Esophagus muscularis mucosa (tissue), 4 donors: ENCODE measurements at regions not wholly inside any gene's neighbourhood (a gene's known extent, or its start where the extent isn't known, plus 50 kb on each side); places are given as distances from the start of the nearest gene placed in this dataset.

Source experiments
- DNase-seq: peaks from one replicate; pipeline ENCODE4 v3.0.0-alpha.2; 2017; ENCODE audit errors: extremely low spot score
- H3K27ac ChIP-seq, 4 donors: fragments of 200-600 bp; sonication (generic); replicated peaks in 1 of 4; 1 replicate in 3 of 4; 2 replicates in 1 of 4; pipeline ENCODE4 v1.5.1; 2016 to 2019; ENCODE audit warnings: mild to moderate bottlenecking in 1 of 4
- H3K27me3 ChIP-seq, 4 donors: fragments of 200-600 bp; sonication (generic); one replicate each; pipeline versions ENCODE4 v1.5.1 to v1.6.0; 2016 to 2019
- H3K36me3 ChIP-seq, 4 donors: fragments of 200-600 bp; sonication (generic); one replicate each; pipeline ENCODE4 v1.5.1; 2016 to 2019
- H3K4me1 ChIP-seq, 4 donors: fragments of 200-600 bp; sonication (generic); one replicate each; pipeline ENCODE4 v1.5.1; 2016 to 2019
- H3K4me3 ChIP-seq, 4 donors: fragments of 200-600 bp; sonication (generic); 1 replicate in 2 of 4; 2 replicates in 2 of 4; pipeline ENCODE4 v1.5.1; 2016 to 2019; ENCODE audit warnings: mild to moderate bottlenecking in 4 of 4, moderate library complexity in 1 of 4
- H3K9me3 ChIP-seq, 4 donors: fragments of 200-600 bp; sonication (generic); 1 replicate in 3 of 4; 2 replicates in 1 of 4; pipeline ENCODE4 v1.5.1; 2016 to 2019
- CTCF ChIP-seq, 3 experiments: fragments of 200-600 bp in 2 of 3; fragments of 450-650 bp in 1 of 3; sonication (generic) in 2 of 3; IDR thresholded peaks; one replicate each; pipeline ENCODE4 v1.5.1; 2017 to 2019; ENCODE audit warnings: antibody characterized with exemption in 3 of 3, mild to moderate bottlenecking in 2 of 3, moderate library complexity in 1 of 3
- EP300 ChIP-seq: sonication (generic); formaldehyde crosslinking; IDR thresholded peaks from one replicate; pipeline ENCODE4 v1.6.1; 2017; ENCODE audit warnings: antibody characterized with exemption
- POLR2A ChIP-seq: fragments of 450-650 bp; IDR thresholded peaks from one replicate; pipeline ENCODE4 v1.6.1; 2017; ENCODE audit warnings: antibody characterized with exemption, moderate library complexity, mild to moderate bottlenecking, low read depth
- POLR2AphosphoS5 ChIP-seq, 2 donors: sonication (generic); formaldehyde crosslinking; IDR thresholded peaks; one replicate each; pipeline ENCODE4 v1.6.1; 2017; ENCODE audit warnings: antibody characterized with exemption in 2 of 2
- WGBS: methylation state at CpG from one replicate; pipeline ENCODE4 v1.1.5; 2018; 5-methylcytosine and 5-hydroxymethylcytosine counted together
- intact Hi-C: fragments of 100-400 bp; cut with DNase I; formaldehyde crosslinking; loops from one replicate; pipeline ENCODE4 v1.15.1; 2023

- H3K36me3 ChIP-seq = no peaks in the 10 kb centered on the region
- peaks cover 6 to 32% (median 10%) of the 10 kb centered on the region in 4 donors for H3K4me1 ChIP-seq
- DNase-seq = no peak
- H3K27me3 ChIP-seq = no peaks in the 10 kb centered on the region
- 77% methylated on average over 3 of the region's 3 CpGs for WGBS
- intact Hi-C loops = no loop called here
- H3K27ac ChIP-seq = no peak overlapping the region
- H3K9me3 ChIP-seq = no peaks in the 10 kb centered on the region
- TF ChIP-seq POLR2AphosphoS5 (IDR thresholded peaks at IDR 0.05) = no peak
- TF ChIP-seq POLR2A = no peak
- no peak for TF ChIP-seq EP300
- no peak for TF ChIP-seq CTCF (IDR thresholded peaks at IDR 0.05)
- no peak overlapping the region for H3K4me3 ChIP-seq
Measured at GRCh38 chr4:147365396-147365795, 115.5 kb upstream of the EDNRA start.

GRCh38 chr4:147366164-147366563 is 114.7 kb upstream of the EDNRA start:
- Histone ChIP-seq H3K27me3 (no peaks in the 10 kb centered on the region), H3K4me3 (no peak overlapping the region), H3K36me3 (no peaks in the 10 kb centered on the region), H3K4me1 (peaks cover 6 to 27% (median 8%) of the 10 kb centered on the region in 4 donors), H3K27ac (no peak overlapping the region), H3K9me3 (no peaks in the 10 kb centered on the region)
- DNase-seq = no peak
- intact Hi-C loops = no loop called here
- WGBS = 91% methylated on average over 3 of the region's 3 CpGs
- TF ChIP-seq CTCF (IDR thresholded peaks at IDR 0.05) = no peak
- no peak for TF ChIP-seq POLR2A
- TF ChIP-seq POLR2AphosphoS5 (IDR thresholded peaks at IDR 0.05) = no peak
- no peak for TF ChIP-seq EP300

GRCh38 chr4:147367891-147368290 is 113.0 kb upstream of the EDNRA start:
- Histone ChIP-seq H3K4me1 (peaks cover 0 to 10% (median 2%) of the 10 kb centered on the region in 4 donors), H3K27ac (no peak overlapping the region), H3K9me3 (no peaks in the 10 kb centered on the region), H3K4me3 (no peak overlapping the region), H3K27me3 (no peaks in the 10 kb centered on the region), H3K36me3 (no peaks in the 10 kb centered on the region)
- no peak for DNase-seq
- intact Hi-C loops = no loop called here
- TF ChIP-seq POLR2AphosphoS5 (IDR thresholded peaks at IDR 0.05) (no peak), POLR2A (no peak), EP300 (no peak), CTCF (IDR thresholded peaks at IDR 0.05) (no peak)

GRCh38 chr4:147368948-147369347 is 111.9 kb upstream of the EDNRA start:
- no peaks in the 10 kb centered on the region for H3K27me3 ChIP-seq
- intact Hi-C loops = no loop called here
- no peak for TF ChIP-seq POLR2AphosphoS5 (IDR thresholded peaks at IDR 0.05)
- no peak for TF ChIP-seq CTCF (IDR thresholded peaks at IDR 0.05)
- TF ChIP-seq POLR2A = no peak
- TF ChIP-seq EP300 = no peak
- no peak for DNase-seq
- no peaks in the 10 kb centered on the region for H3K9me3 ChIP-seq
- H3K36me3 ChIP-seq = no peaks in the 10 kb centered on the region
- H3K4me1 ChIP-seq = no peaks in the 10 kb centered on the region
- no peak overlapping the region for H3K27ac ChIP-seq
- H3K4me3 ChIP-seq = no peak overlapping the region

- H3K27ac ChIP-seq = no peak overlapping the region
- WGBS = 82% methylated on average over 2 of the region's 2 CpGs
Measured at GRCh38 chr4:147370473-147370872, 110.4 kb upstream of the EDNRA start.

More at GRCh38 chr4:147370473-147370872, 110.4 kb upstream of the EDNRA start:
- no peak for DNase-seq
- no peak overlapping the region for H3K4me3 ChIP-seq
- intact Hi-C loops = no loop called here
- H3K9me3 ChIP-seq = no peaks in the 10 kb centered on the region
- no peaks in the 10 kb centered on the region for H3K27me3 ChIP-seq
- no peak for TF ChIP-seq CTCF (IDR thresholded peaks at IDR 0.05)
- no peak for TF ChIP-seq POLR2AphosphoS5 (IDR thresholded peaks at IDR 0.05)
- H3K4me1 ChIP-seq = no peaks in the 10 kb centered on the region
- no peaks in the 10 kb centered on the region for H3K36me3 ChIP-seq
